GM12878 (cell line): ENCODE measurements at regions not wholly inside any gene's neighbourhood (a gene's known extent, or its start where the extent isn't known, plus 50 kb on each side); places are given as distances from the start of the nearest gene placed in this dataset.

Experiments
- ATF2 ChIP-seq: IDR thresholded peaks from 2 replicates; pipeline ENCODE4 v1.6.1; 2012; ENCODE audit warnings: low read length, inconsistent platforms
- RELA ChIP-seq: fragments of 450-650 bp; IDR thresholded peaks from 2 replicates; pipeline ENCODE4 v1.8.0; 2014; ENCODE audit warnings: borderline replicate concordance; ENCODE audit not compliant: partially characterized antibody
- SREBF1 ChIP-seq: IDR thresholded peaks from 2 replicates; pipeline ENCODE4 v1.6.1; 2012; ENCODE audit warnings: mild to moderate bottlenecking, low read length
- YBX1 ChIP-seq: fragments of 450-650 bp; IDR thresholded peaks from 2 replicates; pipeline ENCODE4 v1.6.1; 2016; ENCODE audit warnings: antibody characterized with exemption
- ZBTB33 ChIP-seq: fragments of 450-650 bp; IDR thresholded peaks from 2 replicates; pipeline ENCODE4 v1.6.1; 2017; ENCODE audit warnings: mild to moderate bottlenecking
- ZBTB4 ChIP-seq: fragments of 450-650 bp; formaldehyde crosslinking; IDR thresholded peaks from 2 replicates; pipeline ENCODE4 v1.4.0; 2022; ENCODE audit warnings: mild to moderate bottlenecking, moderate library complexity
- ZBTB40 ChIP-seq: fragments of 450-650 bp; IDR thresholded peaks from 2 replicates; pipeline ENCODE4 v1.6.1; 2016; ENCODE audit warnings: mild to moderate bottlenecking, moderate library complexity, borderline replicate concordance
- ZNF217 ChIP-seq: fragments of 450-650 bp; IDR thresholded peaks from 2 replicates; pipeline ENCODE4 v1.6.1; 2017; ENCODE audit warnings: antibody characterized with exemption, mild to moderate bottlenecking

GRCh38 chr2:128752691-128753263 is 434.1 kb upstream of the HS6ST1 start (continued):
- TF ChIP-seq ZBTB33 (no peak), ATF2 (no peak), YBX1 (no peak), ZNF217 (no peak), ZBTB4 (CRISPR knock-in tag) (no peak), ZBTB40 (no peak), SREBF1 (no peak), RELA (no peak)
